ENCODE measurements at regions not wholly inside any gene's neighbourhood (a gene's known extent, or its start where the extent isn't known, plus 50 kb on each side); places are given as distances from the start of the nearest gene placed in this dataset.

- no peak for TF ChIP-seq CTCF (conservative IDR thresholded peaks at IDR 0.05; ENCODE audit: control insufficient read depth, insufficient read depth, low read depth, low read length)
- H3K4me3 ChIP-seq (ENCODE audit: control insufficient read depth, low read depth, low read length) = no peak overlapping the region
- no peak for DNase-seq (ENCODE audit: low read depth)
Measured at GRCh38 chr2:198645816-198646215, 811.9 kb downstream of the SATB2 start.

- DNase-seq (ENCODE audit: low read depth) = no peak
- no peak overlapping the region for H3K4me3 ChIP-seq (ENCODE audit: control insufficient read depth, low read depth, low read length)
- TF ChIP-seq CTCF (conservative IDR thresholded peaks at IDR 0.05; ENCODE audit: control insufficient read depth, insufficient read depth, low read depth, low read length) = no peak
Measured at GRCh38 chr2:198641161-198641560, 816.6 kb downstream of the SATB2 start.

GRCh38 chr2:198640463-198640862, 817.3 kb downstream of the SATB2 start:
- no peak for TF ChIP-seq CTCF (conservative IDR thresholded peaks at IDR 0.05; ENCODE audit: control insufficient read depth, insufficient read depth, low read depth, low read length)
- no peak overlapping the region for H3K4me3 ChIP-seq (ENCODE audit: control insufficient read depth, low read depth, low read length)
- DNase-seq (ENCODE audit: low read depth) = no peak

- no peak for DNase-seq (ENCODE audit: low read depth)
- H3K4me3 ChIP-seq (ENCODE audit: control insufficient read depth, low read depth, low read length) = no peak overlapping the region
- TF ChIP-seq CTCF (conservative IDR thresholded peaks at IDR 0.05; ENCODE audit: control insufficient read depth, insufficient read depth, low read depth, low read length) = no peak
Measured at GRCh38 chr2:198639580-198639979, 818.2 kb downstream of the SATB2 start.

- H3K4me3 ChIP-seq (ENCODE audit: control insufficient read depth, low read depth, low read length) = no peak overlapping the region
- no peak for TF ChIP-seq CTCF (conservative IDR thresholded peaks at IDR 0.05; ENCODE audit: control insufficient read depth, insufficient read depth, low read depth, low read length)
- no peak for DNase-seq (ENCODE audit: low read depth)
Measured at GRCh38 chr2:198638577-198638976, 819.2 kb downstream of the SATB2 start.

- no peak for TF ChIP-seq CTCF (conservative IDR thresholded peaks at IDR 0.05; ENCODE audit: control insufficient read depth, insufficient read depth, low read depth, low read length)
- no peak overlapping the region for H3K4me3 ChIP-seq (ENCODE audit: control insufficient read depth, low read depth, low read length)
- no peak for DNase-seq (ENCODE audit: low read depth)
Measured at GRCh38 chr2:198630384-198630783, 826.0 kb downstream of the PLCL1 start.

GRCh38 chr2:198628596-198628995, 824.2 kb downstream of the PLCL1 start:
- DNase-seq (ENCODE audit: low read depth) = no peak
- no peak for TF ChIP-seq CTCF (conservative IDR thresholded peaks at IDR 0.05; ENCODE audit: control insufficient read depth, insufficient read depth, low read depth, low read length)
- no peak overlapping the region for H3K4me3 ChIP-seq (ENCODE audit: control insufficient read depth, low read depth, low read length)

All from fibroblast of mammary gland (primary cell).